SU-DHL-6 (cell line): ENCODE measurements at regions not wholly inside any gene's neighbourhood (a gene's known extent, or its start where the extent isn't known, plus 50 kb on each side); places are given as distances from the start of the nearest gene placed in this dataset.
"Not testable (repeated sequence)": the region's sequence is repeated elsewhere in the genome, so short reads cannot be mapped to it uniquely, and the experiment has no call there.

Source experiments
- H2AFZ ChIP-seq: fragments of 200-600 bp; sonication (generic); 2 replicates; pipeline ENCODE4 v1.6.1; 2014; ENCODE audit warnings: low read depth, mild to moderate bottlenecking, moderate library complexity, mixed read lengths, antibody characterized with exemption, low read length; ENCODE audit not compliant: severe bottlenecking
- H3F3A ChIP-seq: fragments of 200-600 bp; shearing (Covaris generic); 2 replicates; pipeline ENCODE4 v1.6.0; 2016; ENCODE audit warnings: antibody characterized with exemption, mild to moderate bottlenecking; ENCODE audit not compliant: insufficient read depth
- H3K27ac ChIP-seq: fragments of 200-600 bp; sonication (generic); 2 replicates; pipeline ENCODE4 v1.5.1; 2016; ENCODE audit warnings: low read depth, mild to moderate bottlenecking, low read length, moderate library complexity, mixed read lengths
- H3K27me3 ChIP-seq: fragments of 200-600 bp; sonication (generic), shearing (Covaris generic); 2 replicates; pipeline ENCODE4 v1.6.0; 2014; ENCODE audit warnings: mild to moderate bottlenecking, low read length
- H3K36me3 ChIP-seq: fragments of 200-600 bp; sonication (generic); 2 replicates; pipeline ENCODE4 v1.6.1; 2014; ENCODE audit warnings: mild to moderate bottlenecking, low read length, mixed read lengths
- H3K4me2 ChIP-seq: fragments of 300-600, 200-600 bp; shearing (Covaris generic), sonication (generic); 2 replicates; pipeline ENCODE4 v1.6.0; 2014; ENCODE audit warnings: low read length, low read depth, mild to moderate bottlenecking; ENCODE audit not compliant: poor library complexity, severe bottlenecking
- H3K4me3 ChIP-seq: fragments of 200-600 bp; sonication (generic); 2 replicates; pipeline ENCODE4 v1.5.1; 2014; ENCODE audit warnings: antibody characterized with exemption, low read length, mild to moderate bottlenecking, mixed read lengths; ENCODE audit not compliant: insufficient read depth, poor library complexity, severe bottlenecking
- H3K79me2 ChIP-seq: fragments of 200-600 bp; sonication (generic); 2 replicates; pipeline ENCODE4 v1.6.1; 2014; ENCODE audit warnings: mild to moderate bottlenecking, low read length, moderate library complexity; ENCODE audit not compliant: insufficient read depth
- H3K9ac ChIP-seq: fragments of 200-600 bp; sonication (generic); 2 replicates; pipeline ENCODE4 v1.7.0; 2014; ENCODE audit warnings: mild to moderate bottlenecking, low read length
- H3K9me2 ChIP-seq: fragments of 200-600 bp; sonication (generic); replicated peaks from 2 replicates; pipeline ENCODE4 v1.6.1; 2014; ENCODE audit warnings: low read length; ENCODE audit not compliant: insufficient read depth
- H3K9me3 ChIP-seq: fragments of 200-600 bp; sonication (generic); 2 replicates; pipeline ENCODE4 v1.6.1; 2014; ENCODE audit warnings: low read length, mixed read lengths; ENCODE audit not compliant: insufficient read depth
- H4K20me1 ChIP-seq: fragments of 200-600 bp; sonication (generic); 2 replicates; pipeline ENCODE4 v1.6.1; 2014; ENCODE audit warnings: low read depth, mild to moderate bottlenecking, antibody characterized with exemption, low read length, moderate library complexity, mixed read lengths
- CTCF ChIP-seq: fragments of 200-600 bp; sonication (generic); IDR thresholded peaks from one replicate; pipeline ENCODE4 v1.5.1; 2017; ENCODE audit warnings: antibody characterized with exemption, mild to moderate bottlenecking, low read length, moderate library complexity; ENCODE audit not compliant: insufficient read depth, poor library complexity, severe bottlenecking
- EZH2phosphoT487 ChIP-seq: fragments of 200-600 bp; sonication (generic), shearing (Covaris generic); conservative IDR thresholded peaks from 2 replicates; pipeline ENCODE4 v1.6.1; 2018; ENCODE audit warnings: mild to moderate bottlenecking, antibody characterized with exemption, low read length, moderate library complexity, mixed read lengths

GRCh38 chr14:44846232-44846824 is 115.4 kb downstream of the KLHL28 start:
- Histone ChIP-seq H3K79me2 (no peaks in the 10 kb centered on the region), H3K27me3 (no peaks in the 10 kb centered on the region), H2AFZ (peak overlapping the region; percentile 81), H3K9ac (no peak overlapping the region), H3K36me3 (no peaks in the 10 kb centered on the region), H4K20me1 (no peaks in the 10 kb centered on the region), H3K4me3 (no peak overlapping the region), H3K27ac (no peak overlapping the region), H3K9me2 (no peaks in the 10 kb centered on the region), H3F3A (no peaks in the 10 kb centered on the region), H3K4me2 (peak overlapping the region; percentile 13), H3K9me3 (no peaks in the 10 kb centered on the region)
- TF ChIP-seq EZH2phosphoT487 (no peak), CTCF (peak; percentile 76)

DNA sequence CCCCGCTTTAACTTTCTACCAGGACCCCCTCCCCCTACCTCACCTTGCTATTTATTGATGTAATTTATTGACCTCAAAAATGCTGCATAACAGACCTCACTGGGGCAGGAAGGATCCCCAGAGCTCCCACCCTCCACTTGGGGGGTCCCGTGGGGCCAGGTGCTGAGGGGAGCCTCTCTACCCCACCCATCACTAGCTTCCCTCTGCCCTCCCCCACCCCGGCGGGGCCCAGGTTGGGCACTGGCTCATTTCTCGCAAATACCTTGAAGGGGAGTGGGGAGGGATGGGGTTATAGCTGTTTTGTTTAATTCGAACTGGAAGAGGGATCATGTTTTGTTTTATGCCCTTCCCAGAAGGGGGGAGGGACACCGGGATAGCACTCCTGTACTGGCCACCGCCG is 125.8 kb downstream of the KLHL28 start:
- H3K4me2 ChIP-seq, H3K36me3 ChIP-seq, H3F3A ChIP-seq, H3K9me2 ChIP-seq, H3K9me3 ChIP-seq, H3K27ac ChIP-seq, H2AFZ ChIP-seq, H3K79me2 ChIP-seq, H3K27me3 ChIP-seq, H3K9ac ChIP-seq, H4K20me1 ChIP-seq, H3K4me3 ChIP-seq: not testable (repeated sequence)

- H4K20me1 ChIP-seq: no peaks in the 10 kb centered on the region
- H3K27ac ChIP-seq: no peak overlapping the region
- no peaks in the 10 kb centered on the region for H3K79me2 ChIP-seq
Measured at GRCh38 chr14:44833376-44834060, 128.2 kb downstream of the KLHL28 start.

More at GRCh38 chr14:44833376-44834060, 128.2 kb downstream of the KLHL28 start:
- Histone ChIP-seq H3K9me3 (no peaks in the 10 kb centered on the region), H3K27me3 (no peaks in the 10 kb centered on the region), H3K36me3 (no peaks in the 10 kb centered on the region), H3F3A (no peaks in the 10 kb centered on the region), H3K9ac (no peak overlapping the region), H2AFZ (no peak overlapping the region), H3K4me3 (no peak overlapping the region), H3K9me2 (no peaks in the 10 kb centered on the region; the same call in 1 of the 2 replicates), H3K4me2 (no peak overlapping the region)
- TF ChIP-seq CTCF: no peak
